HCT116 (cell line): ENCODE measurements at regions not wholly inside any gene's neighbourhood (a gene's known extent, or its start where the extent isn't known, plus 50 kb on each side); places are given as distances from the start of the nearest gene placed in this dataset.

Source experiments
- ATAC-seq: fragments of 200-7000 bp; cut with Tn5 transposase; 2 replicates; pipeline ENCODE4 v1.9.1; 2020; ENCODE audit warnings: mild to moderate bottlenecking, moderate library complexity
- BruUV-seq: library from RNA; stranded (reverse); fragments of 400-500 nt; replicated peaks from 2 replicates; lab custom pipeline; 2021; lab: Mats Ljungman, UMichigan
- CTCF ChIA-PET: fragments of 300-600 bp; sonication (Branson Sonifier 250); formaldehyde crosslinking; loops from one replicate; lab custom pipeline; 2021; ENCODE audit warnings: antibody characterized with exemption; lab: Charles Lee
- POLR2A ChIA-PET: fragments of 300-600, 350-600 bp; sonication (Branson Sonifier 250); formaldehyde crosslinking; loops from one replicate; lab custom pipeline; 2021; ENCODE audit warnings: antibody characterized with exemption; lab: Charles Lee
- RAD21 ChIA-PET, 2 experiments: fragments of 300-600 bp; sonication (Branson Sonifier 250); formaldehyde crosslinking; loops; one replicate each; lab custom pipeline; 2023; ENCODE audit warnings: low total read pairs in 2 of 2; ENCODE audit not compliant: uncharacterized antibody in 2 of 2, unreplicated experiment in 2 of 2, low non-redundant PET in 1 of 2; lab: Charles Lee
- DNase-seq: peaks from one replicate; pipeline ENCODE4 v3.0.0-alpha.2; 2010; ENCODE audit warnings: low read depth, low spot score
- H2AFZ ChIP-seq: fragments of 200-600 bp; shearing (Covaris generic), sonication (generic); 2 replicates; pipeline ENCODE4 v1.6.1; 2017; ENCODE audit warnings: low read depth, mixed run types, mixed read lengths, antibody characterized with exemption, low read length; ENCODE audit not compliant: poor library complexity, severe bottlenecking
- H3K27ac ChIP-seq: 2 replicates; pipeline ENCODE4 v1.5.1; 2012; ENCODE audit warnings: low read depth, low read length
- H3K27me3 ChIP-seq: fragments of 200-600 bp; sonication (generic); 2 replicates; pipeline ENCODE4 v1.6.1; 2016; ENCODE audit warnings: mixed run types, low read length, mixed read lengths; ENCODE audit not compliant: insufficient read depth
- H3K36me3 ChIP-seq, 2 experiments: fragments of 200-500 bp in 1 of 2; fragments of 200-600 bp in 1 of 2; sonication (Bioruptor generic) in 1 of 2; sonication (generic) in 1 of 2; 2 replicates each; pipeline versions ENCODE4 v1.5.1 to v1.6.1; 2014 to 2016; ENCODE audit warnings: low read length in 2 of 2, inconsistent platforms in 1 of 2, mixed read lengths in 1 of 2, mixed run types in 1 of 2; ENCODE audit not compliant: insufficient read depth in 2 of 2, control insufficient read depth in 1 of 2
- H3K4me1 ChIP-seq, 2 experiments: fragments of 200-600 bp in 1 of 2; sonication (generic) in 1 of 2; 2 replicates each; pipeline versions ENCODE4 v1.5.1 to v1.6.1; 2012 to 2017; ENCODE audit warnings: low read length in 2 of 2, inconsistent platforms in 1 of 2, mild to moderate bottlenecking in 1 of 2, mixed read lengths in 1 of 2, mixed run types in 1 of 2, moderate library complexity in 1 of 2; ENCODE audit not compliant: insufficient read depth in 2 of 2, control insufficient read depth in 1 of 2
- H3K4me2 ChIP-seq: fragments of 200-600 bp; sonication (generic); 2 replicates; pipeline ENCODE4 v1.6.1; 2017; ENCODE audit warnings: mixed run types, low read length, mixed read lengths
- H3K4me3 ChIP-seq, 2 experiments: fragments of 200-600 bp in 1 of 2; sonication (generic) in 1 of 2; replicated peaks in 1 of 2; 2 replicates each; pipeline ENCODE4 v1.5.1; 2011 to 2016; ENCODE audit warnings: low read length in 2 of 2, control low read depth in 1 of 2, low read depth in 1 of 2, mild to moderate bottlenecking in 1 of 2, mixed read lengths in 1 of 2, mixed run types in 1 of 2
- H3K79me2 ChIP-seq: fragments of 200-600 bp; sonication (generic); 2 replicates; pipeline ENCODE4 v1.6.1; 2017; ENCODE audit warnings: mild to moderate bottlenecking, mixed run types, low read length, moderate library complexity, mixed read lengths; ENCODE audit not compliant: insufficient read depth
- H3K9ac ChIP-seq: fragments of 200-600 bp; sonication (generic); 2 replicates; pipeline ENCODE4 v1.6.1; 2016; ENCODE audit warnings: low read length, mixed read lengths
- H3K9me2 ChIP-seq: fragments of 200-600 bp; sonication (generic), shearing (Covaris generic); 2 replicates; pipeline ENCODE4 v1.6.1; 2017; ENCODE audit warnings: mixed run types, mild to moderate bottlenecking, moderate library complexity; ENCODE audit not compliant: insufficient read depth
- H3K9me3 ChIP-seq, 2 experiments: fragments of 200-500 bp in 1 of 2; fragments of 200-600 bp in 1 of 2; sonication (Bioruptor generic) in 1 of 2; sonication (generic) in 1 of 2; 2 replicates each; pipeline ENCODE4 v1.6.1; 2014 to 2017; ENCODE audit warnings: low read length in 2 of 2, mixed read lengths in 2 of 2, inconsistent platforms in 1 of 2, low read depth in 1 of 2, mild to moderate bottlenecking in 1 of 2, mixed run types in 1 of 2, moderate library complexity in 1 of 2; ENCODE audit not compliant: control insufficient read depth in 1 of 2, insufficient read depth in 1 of 2
- H4K20me1 ChIP-seq: fragments of 200-600 bp; sonication (generic), shearing (Covaris generic); 2 replicates; pipeline ENCODE4 v1.6.1; 2017; ENCODE audit warnings: mixed run types, mild to moderate bottlenecking, moderate library complexity; ENCODE audit not compliant: insufficient read depth
- CBX3 ChIP-seq: IDR thresholded peaks from 2 replicates; pipeline ENCODE4 v1.6.1; 2012; ENCODE audit warnings: low read depth
- CEBPB ChIP-seq: IDR thresholded peaks from 2 replicates; pipeline ENCODE4 v1.6.1; 2012; ENCODE audit warnings: low read depth
- EGR1 ChIP-seq: IDR thresholded peaks from 2 replicates; pipeline ENCODE4 v1.6.1; 2012; ENCODE audit warnings: low read depth
- ELF1 ChIP-seq: IDR thresholded peaks from 2 replicates; pipeline ENCODE4 v1.6.1; 2012; ENCODE audit warnings: low read depth, borderline replicate concordance
- EZH2 ChIP-seq: fragments of 200-600 bp; sonication (generic); IDR thresholded peaks from 2 replicates; pipeline ENCODE4 v1.6.1; 2017; ENCODE audit warnings: antibody characterized with exemption, mixed run types
- EZH2phosphoT487 ChIP-seq: fragments of 200-600 bp; IDR thresholded peaks from 2 replicates; pipeline ENCODE4 v1.6.1; 2018; ENCODE audit warnings: antibody characterized with exemption, borderline replicate concordance
- FOSL1 ChIP-seq: IDR thresholded peaks from 2 replicates; pipeline ENCODE4 v1.6.1; 2012; ENCODE audit warnings: low read depth
- JUND ChIP-seq: IDR thresholded peaks from 2 replicates; pipeline ENCODE4 v1.6.1; 2012
- MAX ChIP-seq: IDR thresholded peaks from 2 replicates; pipeline ENCODE4 v1.6.1; 2012
- POLR2A ChIP-seq: IDR thresholded peaks from 2 replicates; pipeline ENCODE4 v1.7.0; 2011; ENCODE audit warnings: borderline replicate concordance; ENCODE audit not compliant: insufficient read depth, insufficient read length; ENCODE audit errors: extremely low read depth
- POLR2AphosphoS5 ChIP-seq: IDR thresholded peaks from 2 replicates; pipeline ENCODE4 v1.6.1; 2011; ENCODE audit warnings: mild to moderate bottlenecking, low read depth, low read length, moderate library complexity
- REST ChIP-seq: IDR thresholded peaks from 2 replicates; pipeline ENCODE4 v1.6.1; 2012; ENCODE audit warnings: low read depth
- SIN3A ChIP-seq: IDR thresholded peaks from 2 replicates; pipeline ENCODE4 v1.6.1; 2012; ENCODE audit warnings: low read depth
- SRF ChIP-seq: IDR thresholded peaks from 2 replicates; pipeline ENCODE4 v1.6.1; 2012; ENCODE audit warnings: low read depth
- YY1 ChIP-seq: IDR thresholded peaks from 2 replicates; pipeline ENCODE4 v1.6.1; 2011; ENCODE audit warnings: low read length, low read depth, moderate library complexity, mild to moderate bottlenecking; ENCODE audit not compliant: insufficient replicate concordance; ENCODE audit errors: extremely low read depth
- ZFX ChIP-seq: fragments of 450-650 bp; IDR thresholded peaks from 2 replicates; pipeline ENCODE4 v1.6.1; 2017
- ZNF274 ChIP-seq: fragments of 200-500 bp; sonication (Bioruptor generic); IDR thresholded peaks from 2 replicates; pipeline ENCODE4 v1.6.1; 2014; ENCODE audit warnings: mild to moderate bottlenecking, low read depth, low read length, inconsistent platforms
- intact Hi-C: fragments of 100-400 bp; cut with micrococcal nuclease; formaldehyde crosslinking; loops from 2 replicates; pipeline ENCODE4 v1.10.0; 2022
- TF ChIP-seq, protein P1 (sequence below), 3 experiments: fragments of 200-600 bp in 1 of 3; sonication (generic) in 1 of 3; IDR thresholded peaks in 2 of 3; conservative IDR thresholded peaks in 1 of 3; 2 replicates each; pipeline ENCODE4 v1.5.1; 2012 to 2017; ENCODE audit warnings: low read depth in 2 of 3, low read length in 2 of 3, antibody characterized with exemption in 1 of 3, borderline replicate concordance in 1 of 3, control low read depth in 1 of 3, mild to moderate bottlenecking in 1 of 3, mixed read lengths in 1 of 3, mixed run types in 1 of 3, moderate library complexity in 1 of 3; ENCODE audit not compliant: insufficient read depth in 1 of 3
- TF ChIP-seq, protein P2 (sequence below): IDR thresholded peaks from 2 replicates; pipeline ENCODE4 v1.6.1; 2011; ENCODE audit warnings: mild to moderate bottlenecking, low read length, moderate library complexity; ENCODE audit not compliant: insufficient replicate concordance; ENCODE audit errors: extremely low read depth

GRCh38 chr4:131447883-131448282 lies 1701.2 kb upstream of the PCDH10 start:
- RAD21 ChIA-PET, result no interaction called here
- no peak overlapping the region for H3K27ac ChIP-seq
- intact Hi-C loops, result no loop called here
- H3K9me3 ChIP-seq, result no peaks in the 10 kb centered on the region
- no peaks in the 10 kb centered on the region for H3K4me1 ChIP-seq
- H3K4me3 ChIP-seq, result no peak overlapping the region
- no TSS peak for BruUV-seq
- H3K27me3 ChIP-seq, result no peaks in the 10 kb centered on the region
- no peaks in the 10 kb centered on the region for H3K79me2 ChIP-seq
- no peaks in the 10 kb centered on the region for H3K36me3 ChIP-seq
- no peak overlapping the region for H2AFZ ChIP-seq
- H3K4me2 ChIP-seq, result no peak overlapping the region
- H4K20me1 ChIP-seq, result no peaks in the 10 kb centered on the region
- no peak overlapping the region for H3K9ac ChIP-seq
- POLR2A ChIA-PET, result no interaction called here
- TF ChIP-seq CEBPB (no peak), EGR1 (no peak), MAX (no peak), SIN3A (no peak), EZH2phosphoT487 (no peak), YY1 (no peak), ZNF274 (no peak), EZH2 (no peak), ZFX (no peak), POLR2A (no peak), JUND (no peak), SRF (no peak), ELF1 (no peak), POLR2AphosphoS5 (no peak), CBX3 (no peak), REST (no peak), FOSL1 (no peak)
- TF ChIP-seq, protein P1, sequence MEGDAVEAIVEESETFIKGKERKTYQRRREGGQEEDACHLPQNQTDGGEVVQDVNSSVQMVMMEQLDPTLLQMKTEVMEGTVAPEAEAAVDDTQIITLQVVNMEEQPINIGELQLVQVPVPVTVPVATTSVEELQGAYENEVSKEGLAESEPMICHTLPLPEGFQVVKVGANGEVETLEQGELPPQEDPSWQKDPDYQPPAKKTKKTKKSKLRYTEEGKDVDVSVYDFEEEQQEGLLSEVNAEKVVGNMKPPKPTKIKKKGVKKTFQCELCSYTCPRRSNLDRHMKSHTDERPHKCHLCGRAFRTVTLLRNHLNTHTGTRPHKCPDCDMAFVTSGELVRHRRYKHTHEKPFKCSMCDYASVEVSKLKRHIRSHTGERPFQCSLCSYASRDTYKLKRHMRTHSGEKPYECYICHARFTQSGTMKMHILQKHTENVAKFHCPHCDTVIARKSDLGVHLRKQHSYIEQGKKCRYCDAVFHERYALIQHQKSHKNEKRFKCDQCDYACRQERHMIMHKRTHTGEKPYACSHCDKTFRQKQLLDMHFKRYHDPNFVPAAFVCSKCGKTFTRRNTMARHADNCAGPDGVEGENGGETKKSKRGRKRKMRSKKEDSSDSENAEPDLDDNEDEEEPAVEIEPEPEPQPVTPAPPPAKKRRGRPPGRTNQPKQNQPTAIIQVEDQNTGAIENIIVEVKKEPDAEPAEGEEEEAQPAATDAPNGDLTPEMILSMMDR (IDR thresholded peaks at IDR 0.05 in 2 of 3, conservative IDR thresholded peaks at IDR 0.05 in 1 of 3; ENCODE audit: borderline replicate concordance in 1 of 3, insufficient read depth in 1 of 3, low read depth in 2 of 3, low read length in 2 of 3), result no peak
- TF ChIP-seq, protein P2, sequence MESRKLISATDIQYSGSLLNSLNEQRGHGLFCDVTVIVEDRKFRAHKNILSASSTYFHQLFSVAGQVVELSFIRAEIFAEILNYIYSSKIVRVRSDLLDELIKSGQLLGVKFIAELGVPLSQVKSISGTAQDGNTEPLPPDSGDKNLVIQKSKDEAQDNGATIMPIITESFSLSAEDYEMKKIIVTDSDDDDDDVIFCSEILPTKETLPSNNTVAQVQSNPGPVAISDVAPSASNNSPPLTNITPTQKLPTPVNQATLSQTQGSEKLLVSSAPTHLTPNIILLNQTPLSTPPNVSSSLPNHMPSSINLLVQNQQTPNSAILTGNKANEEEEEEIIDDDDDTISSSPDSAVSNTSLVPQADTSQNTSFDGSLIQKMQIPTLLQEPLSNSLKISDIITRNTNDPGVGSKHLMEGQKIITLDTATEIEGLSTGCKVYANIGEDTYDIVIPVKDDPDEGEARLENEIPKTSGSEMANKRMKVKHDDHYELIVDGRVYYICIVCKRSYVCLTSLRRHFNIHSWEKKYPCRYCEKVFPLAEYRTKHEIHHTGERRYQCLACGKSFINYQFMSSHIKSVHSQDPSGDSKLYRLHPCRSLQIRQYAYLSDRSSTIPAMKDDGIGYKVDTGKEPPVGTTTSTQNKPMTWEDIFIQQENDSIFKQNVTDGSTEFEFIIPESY, result no peak
- H3K9me2 ChIP-seq, result no peaks in the 10 kb centered on the region
- no peak for DNase-seq
- no peak for ATAC-seq
- CTCF ChIA-PET, result no interaction called here
